HEK293T (cell line): ENCODE measurements at regions not wholly inside any gene's neighbourhood (a gene's known extent, or its start where the extent isn't known, plus 50 kb on each side); places are given as distances from the start of the nearest gene placed in this dataset.

Experiments
- BHLHE40 ChIP-seq: fragments of 450-650 bp; IDR thresholded peaks from 2 replicates; pipeline ENCODE4 v1.6.1; 2016; ENCODE audit warnings: mild to moderate bottlenecking, moderate library complexity, borderline replicate concordance
- FOXK2 ChIP-seq: fragments of 450-650 bp; IDR thresholded peaks from 2 replicates; pipeline ENCODE4 v1.6.1; 2016; ENCODE audit warnings: mild to moderate bottlenecking
- NFRKB ChIP-seq: fragments of 450-650 bp; IDR thresholded peaks from 2 replicates; pipeline ENCODE4 v1.6.1; 2016; ENCODE audit warnings: mild to moderate bottlenecking, moderate library complexity
- SP1 ChIP-seq: fragments of 450-650 bp; IDR thresholded peaks from 2 replicates; pipeline ENCODE4 v1.6.1; 2017

DNA sequence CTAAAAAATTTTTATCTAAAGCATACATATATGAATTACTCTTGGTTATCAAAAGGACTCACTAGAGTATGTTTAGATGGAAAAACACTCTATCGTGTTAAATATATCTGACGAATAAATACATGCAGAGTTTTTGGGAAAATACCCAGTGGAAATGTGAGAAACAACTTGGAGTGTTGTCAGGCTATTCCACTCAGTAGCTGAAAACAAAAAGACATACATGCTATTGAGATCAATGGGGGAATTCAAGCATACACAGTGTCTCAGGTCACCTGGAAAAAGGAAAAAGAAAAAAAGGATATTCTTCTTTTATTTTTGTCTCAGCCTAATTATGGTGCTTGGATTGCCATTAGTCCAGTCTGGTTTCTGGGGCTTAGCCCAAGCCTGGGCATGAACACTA, 247.0 kb upstream of the LYPLAL1 start:
- TF ChIP-seq FOXK2 (no peak), NFRKB (no peak), SP1 (no peak), BHLHE40 (no peak)
